ENCODE measurements at regions not wholly inside any gene's neighbourhood (a gene's known extent, or its start where the extent isn't known, plus 50 kb on each side); places are given as distances from the start of the nearest gene placed in this dataset.
"Not testable (repeated sequence)": the region's sequence is repeated elsewhere in the genome, so short reads cannot be mapped to it uniquely, and the experiment has no call there.

DNA sequence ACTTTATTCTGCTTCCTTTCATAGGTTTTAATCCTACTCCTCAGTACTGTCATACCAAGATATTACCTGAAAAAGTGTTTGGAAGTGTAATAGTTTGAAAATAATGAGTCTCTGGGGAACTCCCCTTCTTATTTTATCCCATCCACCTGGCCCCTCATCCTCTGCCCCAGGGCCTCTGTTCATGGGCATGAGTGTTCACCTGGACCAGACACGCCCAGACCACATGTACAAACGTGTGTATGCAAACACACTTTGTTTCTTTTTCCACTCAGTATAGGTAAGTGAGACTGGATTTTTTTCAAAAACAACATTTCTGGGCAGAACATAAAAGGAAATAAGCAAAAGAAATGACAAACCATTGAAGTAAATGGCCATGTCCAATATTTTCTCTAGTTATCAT lies 62.1 kb upstream of the THSD7B start:
- Histone ChIP-seq H3K4me1 (ENCODE audit: control insufficient read depth, insufficient read depth, low read length) (no peaks in the 10 kb centered on the region), H3K27ac (ENCODE audit: low read length) (no peak overlapping the region), H3K27me3 (ENCODE audit: control insufficient read depth, insufficient read depth, low read length) (no peaks in the 10 kb centered on the region), H3K36me3 (ENCODE audit: control insufficient read depth, insufficient read depth, low read length) (no peaks in the 10 kb centered on the region), H3K4me3 (ENCODE audit: low read length) (no peak overlapping the region), H3K9me3 (ENCODE audit: control insufficient read depth, insufficient read depth, low read length) (no peaks in the 10 kb centered on the region)
- Mint-ChIP-seq H3K4me3 (no peak overlapping the region), H3K27ac (no peak overlapping the region), H3K9me3 (peaks cover 9 to 13% of the 10 kb centered on the region in 2 donors), H3K4me1 (no peaks in the 10 kb centered on the region), H3K27me3 (ENCODE audit: low read depth in 2 of 2) (no peaks in the 10 kb centered on the region), H3K36me3 (no peaks in the 10 kb centered on the region)
- TF ChIP-seq, protein P1, sequence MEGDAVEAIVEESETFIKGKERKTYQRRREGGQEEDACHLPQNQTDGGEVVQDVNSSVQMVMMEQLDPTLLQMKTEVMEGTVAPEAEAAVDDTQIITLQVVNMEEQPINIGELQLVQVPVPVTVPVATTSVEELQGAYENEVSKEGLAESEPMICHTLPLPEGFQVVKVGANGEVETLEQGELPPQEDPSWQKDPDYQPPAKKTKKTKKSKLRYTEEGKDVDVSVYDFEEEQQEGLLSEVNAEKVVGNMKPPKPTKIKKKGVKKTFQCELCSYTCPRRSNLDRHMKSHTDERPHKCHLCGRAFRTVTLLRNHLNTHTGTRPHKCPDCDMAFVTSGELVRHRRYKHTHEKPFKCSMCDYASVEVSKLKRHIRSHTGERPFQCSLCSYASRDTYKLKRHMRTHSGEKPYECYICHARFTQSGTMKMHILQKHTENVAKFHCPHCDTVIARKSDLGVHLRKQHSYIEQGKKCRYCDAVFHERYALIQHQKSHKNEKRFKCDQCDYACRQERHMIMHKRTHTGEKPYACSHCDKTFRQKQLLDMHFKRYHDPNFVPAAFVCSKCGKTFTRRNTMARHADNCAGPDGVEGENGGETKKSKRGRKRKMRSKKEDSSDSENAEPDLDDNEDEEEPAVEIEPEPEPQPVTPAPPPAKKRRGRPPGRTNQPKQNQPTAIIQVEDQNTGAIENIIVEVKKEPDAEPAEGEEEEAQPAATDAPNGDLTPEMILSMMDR (IDR thresholded peaks at IDR 0.05): no peak
- ATAC-seq (no peak), DNase-seq (no peak)
- intact Hi-C loops (cut with micrococcal nuclease): no loop called here
- 100% methylated on average over 1 of the region's 2 CpGs for WGBS (ENCODE audit: insufficient coverage)

DNA sequence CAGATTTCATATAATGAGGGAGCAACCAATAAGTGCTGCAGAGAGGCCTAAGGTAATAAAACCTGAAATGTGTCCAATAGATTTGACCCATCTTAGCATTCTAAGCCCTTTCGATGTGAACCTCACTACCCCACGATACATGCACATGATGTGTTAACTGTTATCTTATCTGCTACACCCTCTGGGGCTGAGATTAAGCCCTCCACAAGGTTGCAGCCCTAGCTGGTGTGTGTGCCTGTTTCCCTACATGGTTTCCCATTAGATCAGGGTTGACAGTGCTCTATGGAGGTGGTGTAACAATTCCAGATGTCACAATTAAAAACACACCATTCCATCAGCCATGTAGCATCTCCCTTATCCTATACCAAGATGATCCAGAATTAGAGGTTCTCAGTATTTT lies 68.9 kb upstream of the THSD7B start:
- Histone ChIP-seq H3K4me3 (ENCODE audit: low read length) (no peak overlapping the region), H3K27ac (ENCODE audit: low read length) (no peak overlapping the region), H3K4me1 (ENCODE audit: control insufficient read depth, insufficient read depth, low read length) (no peaks in the 10 kb centered on the region), H3K27me3 (ENCODE audit: control insufficient read depth, insufficient read depth, low read length) (no peaks in the 10 kb centered on the region), H3K9me3 (ENCODE audit: control insufficient read depth, insufficient read depth, low read length) (no peaks in the 10 kb centered on the region), H3K36me3 (ENCODE audit: control insufficient read depth, insufficient read depth, low read length) (no peaks in the 10 kb centered on the region)
- intact Hi-C loops (cut with micrococcal nuclease): no loop called here
- 97% methylated on average over 2 of the region's 2 CpGs for WGBS (ENCODE audit: insufficient coverage)
- DNase-seq: no peak
- ATAC-seq: no peak
- Mint-ChIP-seq H3K27me3 (ENCODE audit: low read depth in 2 of 2) (no peaks in the 10 kb centered on the region), H3K36me3 (no peaks in the 10 kb centered on the region), H3K27ac (no peak overlapping the region), H3K4me3 (no peak overlapping the region), H3K4me1 (no peaks in the 10 kb centered on the region), H3K9me3 (peaks cover 0 to 6% of the 10 kb centered on the region in 2 donors)
- TF ChIP-seq, protein P1 (IDR thresholded peaks at IDR 0.05): no peak

DNA sequence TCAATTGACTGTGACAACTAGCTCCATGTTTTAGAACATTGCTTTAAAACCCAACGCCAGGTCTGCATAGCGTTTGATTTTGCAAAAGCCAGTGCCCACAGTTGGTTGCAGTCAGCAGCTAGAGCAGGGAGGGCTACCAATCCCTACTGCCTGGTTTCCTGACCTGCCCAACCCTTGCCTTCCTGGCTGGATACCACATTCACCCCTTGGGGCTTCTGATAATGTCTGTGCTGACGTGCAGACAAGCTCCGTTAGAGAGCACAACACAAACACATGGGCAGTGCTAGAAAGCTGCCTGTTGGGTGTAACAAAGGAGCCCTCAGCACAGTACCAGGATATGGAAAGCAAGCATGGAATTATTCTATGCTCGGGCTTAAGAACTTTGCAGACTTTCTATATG lies 71.4 kb upstream of the THSD7B start:
- Histone ChIP-seq H3K4me1 (ENCODE audit: control insufficient read depth, insufficient read depth, low read length) (no peaks in the 10 kb centered on the region), H3K9me3 (ENCODE audit: control insufficient read depth, insufficient read depth, low read length) (no peaks in the 10 kb centered on the region), H3K27ac (ENCODE audit: low read length) (no peak overlapping the region), H3K27me3 (ENCODE audit: control insufficient read depth, insufficient read depth, low read length) (no peaks in the 10 kb centered on the region), H3K36me3 (ENCODE audit: control insufficient read depth, insufficient read depth, low read length) (no peaks in the 10 kb centered on the region), H3K4me3 (ENCODE audit: low read length) (no peak overlapping the region)
- intact Hi-C loops (cut with micrococcal nuclease): no loop called here
- H3K27ac Mint-ChIP-seq: no peak overlapping the region
- H3K4me1 Mint-ChIP-seq: no peaks in the 10 kb centered on the region
- 35% methylated on average over 5 of the region's 5 CpGs for WGBS (ENCODE audit: insufficient coverage)
- no peak overlapping the region for H3K4me3 Mint-ChIP-seq
- TF ChIP-seq, protein P1 (IDR thresholded peaks at IDR 0.05): no peak
- no peak for DNase-seq
- ATAC-seq: no peak
- H3K9me3 Mint-ChIP-seq: peaks cover 3 to 8% of the 10 kb centered on the region in 2 donors
- no peaks in the 10 kb centered on the region for H3K27me3 Mint-ChIP-seq (ENCODE audit: low read depth in 2 of 2)
- H3K36me3 Mint-ChIP-seq: no peaks in the 10 kb centered on the region

DNA sequence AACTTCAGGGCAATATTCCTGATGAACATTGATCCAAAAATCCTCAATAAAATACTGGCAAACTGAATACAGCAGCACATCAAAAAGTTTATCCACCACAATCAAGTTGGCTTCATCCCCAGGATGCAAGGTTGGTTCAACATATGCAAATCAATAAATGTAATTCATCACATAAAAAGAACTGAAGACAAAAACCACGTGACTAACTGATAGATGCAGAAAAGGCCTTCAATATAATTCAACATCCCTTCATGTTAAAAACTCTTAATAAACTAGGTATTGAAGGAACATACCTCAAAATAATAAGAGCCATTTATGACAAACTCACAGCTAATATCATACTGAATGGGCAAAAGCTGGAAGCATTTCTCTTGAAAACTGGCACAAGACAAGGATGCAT lies 85.3 kb upstream of the THSD7B start:
- H3K27me3 ChIP-seq (ENCODE audit: control insufficient read depth, insufficient read depth, low read length); DNase-seq; H3K27me3 Mint-ChIP-seq (ENCODE audit: low read depth in 2 of 2); H3K9me3 Mint-ChIP-seq; H3K27ac Mint-ChIP-seq; H3K27ac ChIP-seq (ENCODE audit: low read length); H3K4me3 ChIP-seq (ENCODE audit: low read length); H3K9me3 ChIP-seq (ENCODE audit: control insufficient read depth, insufficient read depth, low read length); intact Hi-C loops (cut with micrococcal nuclease); H3K4me3 Mint-ChIP-seq; H3K36me3 Mint-ChIP-seq; H3K4me1 Mint-ChIP-seq; H3K4me1 ChIP-seq (ENCODE audit: control insufficient read depth, insufficient read depth, low read length); H3K36me3 ChIP-seq (ENCODE audit: control insufficient read depth, insufficient read depth, low read length); ATAC-seq: not testable (repeated sequence)
- WGBS (ENCODE audit: insufficient coverage): no CpG with 5 or more reads among the region's 1 CpG
